ENCODE measurements at regions not wholly inside any gene's neighbourhood (a gene's known extent, or its start where the extent isn't known, plus 50 kb on each side); places are given as distances from the start of the nearest gene placed in this dataset.

- no peaks in the 10 kb centered on the region for H3K9me2 ChIP-seq (ENCODE audit: insufficient read depth, low read length)
- no peak overlapping the region for H2AFZ ChIP-seq (ENCODE audit: low read depth, low read length)
- H3K4me3 ChIP-seq (ENCODE audit: low read length), result no peak overlapping the region
- H3K9me3 ChIP-seq (ENCODE audit: low read length), result no peaks in the 10 kb centered on the region
- no peaks in the 10 kb centered on the region for H4K20me1 ChIP-seq (ENCODE audit: insufficient read depth)
- no peaks in the 10 kb centered on the region for H3K27me3 ChIP-seq (ENCODE audit: insufficient read depth, low read depth, low read length)
- no peaks in the 10 kb centered on the region for H3F3A ChIP-seq (ENCODE audit: insufficient read depth, low read length, poor library complexity, severe bottlenecking)
- no peaks in the 10 kb centered on the region for H3K79me2 ChIP-seq (replicated peaks; ENCODE audit: insufficient read depth, low read length)
- TF ChIP-seq MXI1 (conservative IDR thresholded peaks at IDR 0.05; ENCODE audit: poor library complexity, severe bottlenecking), result no peak
- no peak for TF ChIP-seq POLR2AphosphoS5 (IDR thresholded peaks at IDR 0.05)
- no peak for TF ChIP-seq EZH2 (IDR thresholded peaks at IDR 0.05; ENCODE audit: borderline replicate concordance, insufficient read depth, low read length, poor library complexity, severe bottlenecking)
- no peak for TF ChIP-seq EP300 (conservative IDR thresholded peaks at IDR 0.05; ENCODE audit: poor library complexity, severe bottlenecking)
- TF ChIP-seq RAD21 (conservative IDR thresholded peaks at IDR 0.05), result no peak
- no peak for TF ChIP-seq CTCF (IDR thresholded peaks at IDR 0.05; ENCODE audit: poor library complexity, severe bottlenecking)
- no peak for TF ChIP-seq TAF1 (IDR thresholded peaks at IDR 0.05; ENCODE audit: low read depth)
- no peak for TF ChIP-seq REST (IDR thresholded peaks at IDR 0.05; ENCODE audit: borderline replicate concordance)
- TF ChIP-seq SMC3 (conservative IDR thresholded peaks at IDR 0.05; ENCODE audit: poor library complexity), result no peak
- no peak overlapping the region for H3K9ac ChIP-seq (ENCODE audit: low read length)
- H3K4me2 ChIP-seq (ENCODE audit: low read length), result no peak overlapping the region
- no peaks in the 10 kb centered on the region for H3K36me3 ChIP-seq (ENCODE audit: insufficient read depth, low read length)
- no peak overlapping the region for H3K27ac ChIP-seq (ENCODE audit: low read length)
These were observed 56.5 kb upstream of the MPP7 start for GRCh38 chr10:28359334-28359733.

GRCh38 chr10:28360175-28360574 lies 57.3 kb upstream of the MPP7 start:
- Histone ChIP-seq H3K79me2 (replicated peaks; ENCODE audit: insufficient read depth, low read length) (no peaks in the 10 kb centered on the region), H3K27me3 (ENCODE audit: insufficient read depth, low read depth, low read length) (no peaks in the 10 kb centered on the region), H3K4me2 (ENCODE audit: low read length) (no peak overlapping the region), H3F3A (ENCODE audit: insufficient read depth, low read length, poor library complexity, severe bottlenecking) (no peaks in the 10 kb centered on the region), H3K27ac (ENCODE audit: low read length) (no peak overlapping the region), H3K9me3 (ENCODE audit: low read length) (no peaks in the 10 kb centered on the region), H3K9me2 (ENCODE audit: insufficient read depth, low read length) (no peaks in the 10 kb centered on the region), H3K36me3 (ENCODE audit: insufficient read depth, low read length) (no peaks in the 10 kb centered on the region), H2AFZ (ENCODE audit: low read depth, low read length) (no peak overlapping the region), H3K9ac (ENCODE audit: low read length) (no peak overlapping the region), H3K4me3 (ENCODE audit: low read length) (no peak overlapping the region), H4K20me1 (ENCODE audit: insufficient read depth) (no peaks in the 10 kb centered on the region)
- no peak for TF ChIP-seq SMC3 (conservative IDR thresholded peaks at IDR 0.05; ENCODE audit: poor library complexity)
- no peak for TF ChIP-seq EP300 (conservative IDR thresholded peaks at IDR 0.05; ENCODE audit: poor library complexity, severe bottlenecking)

GRCh38 chr10:28363376-28363775 lies 60.5 kb upstream of the MPP7 start:
- no peaks in the 10 kb centered on the region for H3K36me3 ChIP-seq (ENCODE audit: insufficient read depth, low read length)
- H3K27me3 ChIP-seq (ENCODE audit: insufficient read depth, low read depth, low read length), result no peaks in the 10 kb centered on the region
- no peaks in the 10 kb centered on the region for H4K20me1 ChIP-seq (ENCODE audit: insufficient read depth)
- no peak overlapping the region for H3K27ac ChIP-seq (ENCODE audit: low read length)
- no peaks in the 10 kb centered on the region for H3K9me2 ChIP-seq (ENCODE audit: insufficient read depth, low read length)
- TF ChIP-seq MXI1 (conservative IDR thresholded peaks at IDR 0.05; ENCODE audit: poor library complexity, severe bottlenecking), result no peak
- no peak overlapping the region for H3K9ac ChIP-seq (ENCODE audit: low read length)
- no peaks in the 10 kb centered on the region for H3K9me3 ChIP-seq (ENCODE audit: low read length)
- no peak overlapping the region for H3K4me2 ChIP-seq (ENCODE audit: low read length)
- H3K79me2 ChIP-seq (replicated peaks; ENCODE audit: insufficient read depth, low read length), result no peaks in the 10 kb centered on the region
- H2AFZ ChIP-seq (ENCODE audit: low read depth, low read length), result no peak overlapping the region
- no peaks in the 10 kb centered on the region for H3F3A ChIP-seq (ENCODE audit: insufficient read depth, low read length, poor library complexity, severe bottlenecking)
- no peak overlapping the region for H3K4me3 ChIP-seq (ENCODE audit: low read length)
